ENCODE measurements at regions not wholly inside any gene's neighbourhood (a gene's known extent, or its start where the extent isn't known, plus 50 kb on each side); places are given as distances from the start of the nearest gene placed in this dataset.

DNA sequence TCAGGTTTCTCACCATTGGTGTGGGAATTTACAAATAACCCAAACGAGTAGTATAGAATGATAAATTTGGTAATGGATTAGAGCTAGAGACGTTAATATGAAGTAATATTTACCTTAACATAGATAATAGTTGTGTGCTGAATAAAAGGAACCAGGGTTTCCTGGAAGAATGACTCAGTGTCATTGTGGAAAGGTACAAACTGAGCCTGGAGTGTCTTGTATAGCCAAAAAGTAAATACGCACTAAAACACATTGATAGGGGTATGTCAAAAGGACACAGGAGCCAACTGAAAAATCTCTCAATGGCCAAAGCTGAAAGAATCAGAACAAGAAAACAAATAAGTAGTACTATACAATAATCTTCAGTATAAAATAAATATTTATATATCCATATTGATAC is 363.5 kb downstream of the SLCO4C1 start:
- DNase-seq (ENCODE audit: low read depth): no peak

- DNase-seq (ENCODE audit: low read depth): no peak
Observed at GRCh38 chr5:101929628-101930027, 366.5 kb downstream of the SLCO4C1 start.

DNA sequence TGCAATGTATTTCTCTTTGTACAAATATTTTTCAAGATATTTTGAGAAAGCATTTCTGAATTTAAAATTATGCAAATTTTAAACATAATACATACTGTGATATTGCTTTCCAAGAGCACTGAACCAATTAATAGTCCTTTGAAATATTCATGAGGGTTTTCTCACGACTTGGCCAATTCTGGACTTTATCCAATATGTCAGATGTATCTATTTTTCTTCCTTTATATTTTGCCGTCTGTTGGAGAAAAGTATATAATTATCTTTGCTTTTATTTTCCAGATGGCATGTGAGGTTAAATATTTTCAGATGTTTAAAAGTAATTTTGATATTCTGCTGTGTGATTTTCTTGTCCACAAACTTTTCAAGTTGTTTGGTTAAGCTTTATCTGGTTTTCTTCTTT is 378.9 kb downstream of the SLCO4C1 start:
- no peak for DNase-seq (ENCODE audit: low read depth)

DNA sequence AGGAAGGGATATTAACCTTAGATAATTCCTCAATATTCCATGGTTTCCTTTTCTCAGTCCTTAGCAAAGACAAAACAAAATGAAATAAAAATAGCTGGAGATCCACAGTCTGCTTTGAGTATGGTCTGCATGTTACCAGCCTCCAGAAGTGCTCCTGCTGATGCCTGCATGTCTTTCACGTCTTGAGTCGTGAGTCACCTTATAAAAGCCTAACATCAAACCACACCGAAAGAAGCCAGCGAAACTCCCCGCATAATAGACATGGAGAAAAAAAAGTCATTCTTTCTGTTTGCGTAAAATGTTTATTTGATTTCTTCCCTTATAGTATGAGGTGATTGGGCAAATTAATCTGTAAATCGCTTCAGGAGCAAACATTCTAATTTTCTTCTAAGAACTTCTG is 380.5 kb downstream of the SLCO4C1 start:
- DNase-seq (ENCODE audit: low read depth): no peak

DNA sequence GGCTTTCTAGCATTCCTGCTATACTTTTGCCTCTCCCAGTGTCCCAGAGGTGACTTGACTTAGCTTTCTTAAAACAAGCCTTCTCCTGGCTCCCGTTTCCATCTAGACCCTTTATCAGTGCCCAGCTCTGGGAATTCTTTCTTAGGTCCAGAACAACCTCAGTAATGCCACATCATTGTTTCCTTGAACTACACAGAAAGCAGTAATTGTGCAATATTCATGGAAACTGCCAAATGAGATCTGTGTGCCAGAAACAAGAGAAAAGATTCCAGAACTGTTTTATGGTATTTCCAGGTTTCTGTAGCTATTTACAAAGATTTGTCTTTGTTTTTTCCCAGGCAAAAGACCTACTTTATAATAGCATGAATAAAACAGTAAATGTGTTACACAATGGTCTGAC is 391.3 kb downstream of the SLCO4C1 start:
- no peak for DNase-seq (ENCODE audit: low read depth)

DNA sequence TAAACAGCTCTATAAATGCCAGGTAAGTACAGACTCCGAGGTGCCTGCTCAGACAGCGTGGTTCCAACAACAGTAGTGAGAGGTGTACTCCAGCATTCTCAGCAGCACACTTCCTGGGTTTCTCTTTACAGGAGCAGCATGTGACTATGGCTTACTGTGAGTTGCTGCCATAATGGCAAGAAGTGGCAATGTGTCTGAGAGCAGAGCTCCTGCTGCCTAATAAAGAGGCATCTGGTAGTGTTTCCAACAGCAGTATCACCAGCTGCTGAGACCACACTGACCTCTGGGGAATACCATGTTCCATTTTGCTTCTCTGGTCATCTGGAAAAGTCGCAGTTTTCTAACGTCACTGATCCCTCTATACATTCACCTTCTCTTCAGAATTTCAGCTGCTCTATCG is 398.2 kb downstream of the SLCO4C1 start:
- no peak for DNase-seq (ENCODE audit: low read depth)

- no peak for DNase-seq (ENCODE audit: low read depth)
Observed at GRCh38 chr5:101894985-101895384, 401.1 kb downstream of the SLCO4C1 start.

- DNase-seq (ENCODE audit: low read depth): no peak
Observed at GRCh38 chr5:101878190-101878589, 417.9 kb downstream of the SLCO4C1 start.

GRCh38 chr5:101877451-101877850 is 418.6 kb downstream of the SLCO4C1 start:
- DNase-seq (ENCODE audit: low read depth): no peak

DNA sequence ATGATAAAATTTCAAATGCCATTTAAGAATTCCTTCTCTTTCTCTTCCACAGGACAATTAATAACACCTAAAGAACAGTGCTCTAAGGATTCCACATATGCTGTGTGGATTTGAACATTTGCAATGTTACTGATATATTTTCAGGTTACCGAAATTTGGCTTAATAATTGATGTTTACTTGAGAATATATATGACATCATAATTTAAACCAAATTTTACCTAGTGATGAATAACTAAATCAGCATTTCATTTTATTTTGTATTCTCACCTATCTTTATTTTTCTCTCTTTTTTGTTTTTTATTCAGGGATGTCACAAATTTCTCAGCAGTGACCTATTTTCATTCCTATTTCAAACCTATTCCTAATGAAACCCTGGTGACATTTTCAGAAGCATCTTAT is 429.6 kb downstream of the SLCO4C1 start:
- no peak for DNase-seq (ENCODE audit: low read depth)

- no peak for DNase-seq (ENCODE audit: low read depth)
Observed at GRCh38 chr5:101860563-101860962, 435.5 kb downstream of the SLCO4C1 start.

DNA sequence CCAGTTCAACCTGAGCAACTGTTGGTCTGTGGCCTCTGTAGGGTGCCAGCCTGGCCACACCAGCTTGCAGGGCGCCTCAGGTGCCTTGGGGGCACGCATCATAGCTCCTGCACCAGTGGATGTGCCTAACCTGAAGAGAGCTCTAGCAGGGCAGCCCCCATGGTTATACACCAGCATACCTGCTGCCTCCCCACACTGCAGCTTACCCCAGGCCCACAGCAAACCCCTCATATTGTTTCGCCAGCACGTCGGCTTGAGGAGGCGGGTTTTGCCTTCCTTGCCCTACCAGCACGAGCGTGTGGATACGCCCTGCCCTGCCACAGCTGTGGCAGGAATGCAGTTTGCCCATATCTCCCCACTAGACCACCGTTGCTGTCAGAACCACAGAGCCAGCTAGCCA is 435.9 kb downstream of the SLCO4C1 start:
- no peak for DNase-seq (ENCODE audit: low read depth)

DNA sequence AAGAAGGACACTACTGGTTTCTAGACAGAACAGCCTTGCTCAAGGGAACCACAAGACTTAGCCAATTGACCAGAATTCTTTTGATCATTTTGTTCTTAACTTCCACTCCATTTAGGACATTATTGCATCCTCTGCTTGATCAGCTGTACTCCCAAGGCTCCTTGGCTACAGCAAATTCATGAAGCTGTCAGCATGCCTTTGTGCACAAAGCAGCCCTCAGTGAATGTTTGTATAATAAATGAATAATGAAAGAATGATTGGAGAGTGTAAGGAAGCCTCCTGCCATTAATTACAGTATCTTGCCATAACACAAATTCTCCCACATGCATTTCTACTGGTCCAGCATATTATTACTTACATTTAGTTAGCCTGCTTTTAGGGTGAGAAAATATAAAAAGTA is 449.6 kb downstream of the SLCO4C1 start:
- no peak for DNase-seq (ENCODE audit: low read depth)

DNA sequence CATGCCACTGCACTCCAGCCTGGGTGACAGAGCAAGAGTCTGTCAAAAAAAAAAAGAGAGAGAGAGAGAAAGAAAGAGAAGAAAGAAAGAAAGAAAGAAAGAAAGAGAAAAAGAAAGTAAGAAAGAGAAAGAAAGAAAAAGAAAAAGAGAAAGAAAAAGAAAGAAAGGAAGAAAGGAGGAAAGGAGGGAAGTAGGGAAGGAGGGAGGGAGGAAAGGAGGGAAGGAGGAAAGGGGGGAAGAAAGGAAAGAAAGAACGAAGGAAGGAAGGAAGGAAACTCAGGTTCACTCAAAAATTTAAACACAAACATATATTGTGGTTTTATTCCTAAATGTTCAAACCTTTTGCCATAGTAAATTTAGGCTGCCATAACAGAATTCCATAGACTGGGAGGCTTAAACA is 453.0 kb downstream of the SLCO4C1 start:
- DNase-seq (ENCODE audit: low read depth): no peak

GRCh38 chr5:101838435-101838834 is 457.6 kb downstream of the SLCO4C1 start:
- DNase-seq (ENCODE audit: low read depth): no peak

- no peak for DNase-seq (ENCODE audit: low read depth)
Observed at GRCh38 chr5:101829255-101829654, 466.8 kb downstream of the SLCO4C1 start.

GRCh38 chr5:101811466-101811865 is 484.6 kb downstream of the SLCO4C1 start:
- no peak for DNase-seq (ENCODE audit: low read depth)

GRCh38 chr5:101806410-101806809 is 489.7 kb downstream of the SLCO4C1 start:
- DNase-seq (ENCODE audit: low read depth): no peak

- no peak for DNase-seq (ENCODE audit: low read depth)
Observed at GRCh38 chr5:101796427-101796826, 499.7 kb downstream of the SLCO4C1 start.

- DNase-seq (ENCODE audit: low read depth): no peak
Observed at GRCh38 chr5:101788797-101789196, 507.3 kb downstream of the SLCO4C1 start.

DNA sequence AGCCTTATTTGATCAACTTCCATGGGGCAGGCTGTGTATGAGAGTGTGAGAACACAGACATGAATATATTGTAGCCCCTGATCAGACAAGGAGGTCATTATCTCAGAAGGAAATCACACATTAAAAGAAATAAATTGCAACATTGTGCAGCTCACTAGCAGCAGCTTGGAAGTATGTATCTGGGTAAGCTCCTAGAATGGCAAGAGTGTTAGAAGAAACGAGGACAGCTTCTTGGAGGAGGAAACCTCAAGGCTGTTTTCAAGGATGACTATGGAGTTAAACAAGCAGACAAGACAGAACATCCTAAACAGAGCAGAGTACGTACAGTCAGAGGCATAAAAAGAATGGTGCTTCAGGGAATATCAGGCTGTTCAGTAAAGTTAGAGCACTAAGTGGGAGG is 511.0 kb downstream of the SLCO4C1 start:
- no peak for DNase-seq (ENCODE audit: low read depth)

DNA sequence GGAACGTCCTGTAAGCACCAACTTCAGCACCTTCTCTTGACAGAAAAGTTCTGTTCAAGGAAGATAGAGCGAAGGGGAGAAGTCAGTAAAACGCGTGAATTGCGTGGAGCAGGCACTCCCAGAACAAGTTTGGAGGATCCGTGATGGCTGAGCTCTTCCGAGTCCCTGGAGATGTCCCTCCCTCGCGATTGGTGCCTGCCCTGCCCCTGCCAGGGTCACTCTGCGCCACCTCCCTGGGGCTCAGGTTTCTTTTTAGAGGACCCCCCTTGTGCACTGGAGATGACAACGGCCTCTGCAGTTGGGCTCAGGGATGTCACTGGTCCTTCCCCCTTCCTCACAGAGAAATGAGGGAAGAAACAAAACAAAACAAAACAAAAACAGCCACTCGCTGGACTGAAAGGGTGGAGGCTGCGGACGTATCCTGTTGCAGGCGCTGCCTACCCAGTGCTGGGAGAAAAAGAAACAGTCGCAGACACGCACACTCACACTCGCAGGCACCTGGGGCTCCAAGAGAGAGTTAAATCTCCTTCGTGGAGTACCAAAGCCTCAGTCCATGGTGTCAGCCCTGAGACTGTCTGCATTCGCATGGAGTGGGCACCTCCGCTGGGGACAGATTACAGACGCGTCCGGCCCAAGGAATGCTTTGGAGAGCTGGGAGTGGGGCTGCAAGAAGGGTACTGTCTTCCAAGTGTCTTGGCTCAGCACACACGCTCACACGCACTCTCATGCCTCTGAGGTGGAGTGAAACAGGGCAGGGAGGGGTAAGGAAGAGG is 512.7 kb downstream of the SLCO4C1 start:
- DNase-seq (ENCODE audit: low read depth): no peak

DNA sequence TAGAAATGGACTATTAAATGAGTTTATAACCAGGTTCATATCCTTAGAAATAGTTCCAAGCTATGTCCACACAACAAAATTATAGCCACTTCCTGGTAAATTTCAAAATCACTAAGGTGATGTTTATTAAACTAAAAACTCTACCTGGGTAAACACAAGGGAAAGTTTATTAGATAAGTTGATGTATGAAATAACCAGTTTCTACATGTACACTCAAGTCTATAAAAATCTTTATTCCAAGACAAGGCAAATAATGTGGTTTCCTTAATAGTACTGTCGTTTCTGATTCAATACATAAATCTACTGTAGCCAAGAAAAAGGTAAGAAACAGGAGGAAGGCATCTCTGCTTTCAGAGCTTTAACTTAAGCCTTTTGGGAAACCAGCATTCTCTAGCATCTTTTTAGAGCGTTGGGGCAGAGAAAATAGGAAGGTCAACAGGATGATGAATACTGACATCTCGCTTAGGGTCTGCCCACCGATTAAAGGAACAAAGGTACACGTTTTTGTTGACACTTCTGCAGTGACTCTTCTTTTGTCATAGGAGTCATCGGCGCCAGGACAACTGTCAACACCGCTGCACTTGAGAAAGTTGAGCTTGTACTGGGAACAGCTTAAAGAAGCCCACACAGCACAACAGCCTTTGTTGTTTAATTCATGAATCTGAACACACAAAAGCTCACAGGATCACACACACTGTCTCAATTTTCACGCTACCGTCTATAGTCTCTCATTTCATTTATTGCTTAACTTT is 513.6 kb downstream of the SLCO4C1 start:
- DNase-seq (ENCODE audit: low read depth): no peak

GRCh38 chr5:101751105-101751504 is 545.0 kb downstream of the SLCO4C1 start:
- no peak for DNase-seq (ENCODE audit: low read depth)
